Activated gamma-delta T cell treated with anti-CD3 and anti-CD28 coated beads, Interleukin-2, amount 50 U/mL, for 16 hours (primary cell): ENCODE measurements at regions not wholly inside any gene's neighbourhood (a gene's known extent, or its start where the extent isn't known, plus 50 kb on each side); places are given as distances from the start of the nearest gene placed in this dataset.

Source experiments
- DNase-seq: peaks from one replicate; pipeline ENCODE4 v3.0.0-alpha.2; 2020; ENCODE audit warnings: low read depth

DNA sequence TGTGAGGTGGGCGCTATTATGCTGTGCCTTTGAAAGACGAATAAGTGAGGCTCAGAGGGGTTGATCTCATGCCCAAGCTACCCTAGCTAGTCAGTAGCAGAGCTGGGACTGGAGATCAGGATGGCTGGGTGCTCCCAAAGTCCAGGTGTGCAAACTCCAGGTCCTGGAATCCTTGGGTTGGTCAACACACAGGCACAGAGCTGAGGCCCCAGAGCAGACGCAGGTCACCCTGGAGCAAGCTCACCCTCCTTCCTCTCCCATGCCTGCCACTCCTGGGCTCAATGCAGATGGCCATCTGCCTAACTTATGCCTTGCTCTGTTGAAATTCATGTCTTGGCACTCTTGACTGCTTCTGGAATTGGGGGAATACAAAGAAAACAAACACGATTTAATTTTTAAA lies 587.2 kb downstream of the PTPRU start:
- no peak for DNase-seq

DNA sequence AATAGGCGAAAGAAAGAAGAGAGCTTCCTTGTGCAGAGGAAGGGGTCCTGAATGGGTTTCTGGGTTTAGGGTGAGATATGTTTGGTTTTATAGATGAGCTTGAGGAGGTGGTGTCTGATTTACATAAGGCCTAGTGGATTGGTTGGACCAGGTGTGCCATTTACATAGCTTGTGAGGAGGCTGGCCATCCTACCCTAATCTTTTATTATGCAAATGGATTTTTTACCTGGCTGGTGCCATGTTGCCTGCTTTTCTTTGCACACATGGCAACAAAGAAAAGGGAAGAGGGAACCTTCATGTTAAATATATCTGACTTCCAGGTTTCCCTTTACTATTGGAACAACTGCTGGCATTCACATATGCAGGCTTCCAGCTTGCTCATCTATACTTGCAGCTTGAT lies 585.3 kb downstream of the PTPRU start:
- DNase-seq: no peak

GRCh38 chr1:29820401-29820800 lies 584.1 kb downstream of the PTPRU start:
- DNase-seq: no peak

GRCh38 chr1:29812408-29813135 lies 576.2 kb downstream of the PTPRU start:
- DNase-seq: no peak

DNA sequence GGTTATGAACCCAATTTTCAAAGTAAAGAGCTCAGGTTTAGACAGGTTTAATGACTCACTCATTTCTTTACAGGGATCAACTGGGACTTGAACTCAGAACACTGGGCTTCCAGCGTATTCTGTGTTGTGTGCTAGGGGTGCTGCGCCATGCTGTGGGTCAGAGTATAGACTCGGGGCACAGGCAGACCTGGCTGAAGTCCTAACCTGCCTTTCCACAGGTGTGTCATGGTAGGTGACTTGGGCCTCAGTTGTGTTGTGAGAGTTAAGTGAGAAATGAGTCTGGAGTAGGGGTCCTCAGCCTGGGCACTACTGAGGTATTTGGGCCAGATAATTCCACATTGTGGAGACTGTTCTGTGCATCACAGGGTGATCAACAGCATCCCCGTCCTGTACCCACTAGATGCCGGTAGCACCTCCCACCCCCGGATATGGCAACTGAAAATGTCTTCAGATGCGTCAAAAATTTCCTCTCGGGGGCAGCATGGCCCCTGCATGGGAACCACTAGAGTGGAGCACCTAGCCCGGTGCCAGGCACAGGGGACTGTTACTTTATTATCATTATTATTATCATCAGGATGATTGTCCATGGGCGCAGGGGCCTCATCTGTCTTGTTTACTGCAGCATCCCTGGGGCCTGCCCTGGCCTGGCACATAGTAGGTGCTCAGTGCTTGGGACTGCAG lies 575.5 kb downstream of the PTPRU start:
- no peak for DNase-seq

GRCh38 chr1:29811247-29811646 lies 574.9 kb downstream of the PTPRU start:
- DNase-seq: no peak

DNA sequence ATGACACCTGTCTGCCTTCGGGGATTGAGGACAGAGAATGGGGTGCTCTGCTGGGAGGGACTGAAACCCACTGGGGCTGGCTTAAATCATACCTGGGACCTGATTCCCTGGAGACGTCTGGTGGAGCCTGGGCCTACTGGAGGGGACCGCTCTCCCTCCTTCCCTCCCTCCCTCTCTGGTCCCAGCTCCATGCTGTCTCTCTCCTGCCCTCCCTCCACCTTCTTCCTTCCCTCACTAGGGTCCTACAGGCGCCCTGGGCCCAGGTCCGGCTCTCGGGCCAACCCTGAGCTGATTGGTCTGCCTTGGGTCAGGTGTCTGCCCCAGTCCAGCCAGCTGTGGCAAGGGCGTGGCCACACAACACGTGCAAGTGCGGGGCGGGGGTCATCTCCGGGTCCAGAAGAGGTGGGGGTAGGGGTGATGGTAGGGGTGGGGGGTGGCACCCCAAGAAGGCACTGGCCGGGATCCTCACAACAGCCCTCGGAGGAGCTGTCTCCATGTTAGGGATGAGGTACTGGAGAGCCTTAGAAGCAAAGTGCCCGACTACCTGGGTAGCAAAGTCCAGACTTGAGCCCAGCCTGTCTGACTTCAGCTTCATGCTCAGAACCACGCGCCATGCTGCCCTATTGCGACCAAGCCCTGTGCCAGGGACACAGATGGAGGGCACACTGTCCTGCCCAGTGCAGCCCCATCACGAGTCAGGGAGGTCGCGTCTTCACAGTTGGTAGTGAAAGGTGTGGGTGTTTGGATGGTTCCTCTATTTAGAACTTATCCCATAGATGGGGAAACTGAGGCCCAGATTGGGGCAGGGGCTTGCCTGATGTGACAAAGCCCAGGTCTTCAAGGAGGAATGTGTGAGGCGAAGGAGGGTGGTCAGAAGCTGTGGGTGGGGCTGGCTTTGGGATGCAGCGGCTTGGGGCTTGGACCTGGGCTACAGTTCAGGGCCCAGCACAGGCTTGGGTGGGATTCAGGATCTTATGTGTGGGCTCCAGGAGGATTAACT lies 574.1 kb downstream of the PTPRU start:
- DNase-seq: no peak

DNA sequence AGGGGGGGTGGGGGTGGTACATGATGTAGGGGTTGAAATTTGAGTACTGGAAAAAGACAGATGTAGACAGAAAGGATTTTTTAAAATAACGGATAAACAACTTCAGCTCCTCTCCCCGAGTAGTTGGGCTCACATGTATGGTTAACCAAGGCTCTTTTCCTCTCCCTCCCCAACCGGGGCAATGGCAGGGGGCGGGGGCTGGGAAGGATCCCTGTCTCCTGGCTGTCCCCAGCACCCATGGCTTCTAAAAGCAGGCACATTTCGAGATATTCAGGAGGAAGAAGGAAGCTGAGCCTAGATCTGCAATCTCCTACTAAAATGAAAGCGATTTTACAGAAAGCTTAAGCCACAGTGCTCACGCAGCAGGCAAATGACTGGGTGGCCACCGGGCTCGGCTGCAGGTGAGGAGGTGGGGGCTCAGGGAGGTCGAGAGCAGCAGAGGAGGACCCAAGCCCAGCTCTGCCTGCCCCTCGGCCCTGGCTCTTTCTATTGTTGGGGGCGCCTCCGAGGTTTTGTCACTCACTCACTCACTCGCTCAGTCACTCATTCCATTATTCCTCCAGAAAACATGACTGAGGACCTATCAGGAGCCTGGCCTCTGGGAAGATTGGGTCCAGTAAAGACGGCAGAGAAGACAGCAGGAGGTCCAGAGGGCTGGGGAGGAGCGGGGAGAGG lies 573.3 kb downstream of the PTPRU start:
- DNase-seq: no peak

DNA sequence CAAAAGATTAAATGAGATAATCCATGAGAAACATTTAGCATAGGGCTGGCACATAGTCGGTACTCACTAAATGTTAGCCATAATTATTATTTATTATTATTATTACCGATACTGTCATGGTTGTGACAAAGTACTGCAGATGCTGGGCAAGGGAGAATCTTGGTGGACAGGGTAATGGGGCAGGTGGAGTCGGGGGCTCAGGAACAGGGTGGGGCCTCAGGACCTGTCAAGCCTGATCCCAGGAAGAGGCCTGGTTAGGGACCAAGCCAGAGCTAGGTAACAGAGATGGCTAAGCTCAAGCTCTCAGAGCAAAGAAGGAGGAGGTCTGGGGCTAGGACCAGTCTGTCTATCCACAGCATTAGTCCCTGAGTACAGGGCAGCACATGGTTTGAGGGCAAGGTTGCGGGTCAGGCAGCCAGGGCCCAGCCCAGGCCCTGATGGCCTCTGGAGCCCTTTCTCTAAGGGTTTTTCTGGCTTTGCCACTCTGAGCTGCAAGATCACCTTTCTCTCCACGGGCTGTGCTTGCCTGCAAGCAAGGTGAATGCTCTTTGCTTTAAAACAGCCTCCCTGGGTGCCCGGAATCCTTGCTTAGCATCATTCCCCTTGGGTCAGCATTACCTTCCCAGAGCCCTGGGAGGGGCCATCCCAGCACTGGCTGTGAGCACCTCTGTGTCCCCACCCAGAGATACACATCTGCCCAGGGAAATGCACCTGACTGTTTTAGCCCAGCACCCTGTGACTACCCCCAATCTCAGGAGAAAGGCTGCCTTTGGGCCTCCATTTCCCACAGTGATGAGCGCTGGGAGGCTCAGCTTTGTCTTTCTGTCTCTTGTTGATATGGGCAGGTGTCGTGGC lies 572.0 kb downstream of the PTPRU start:
- no peak for DNase-seq

- no peak for DNase-seq
These were observed 571.4 kb downstream of the PTPRU start for GRCh38 chr1:29807689-29808088.

DNA sequence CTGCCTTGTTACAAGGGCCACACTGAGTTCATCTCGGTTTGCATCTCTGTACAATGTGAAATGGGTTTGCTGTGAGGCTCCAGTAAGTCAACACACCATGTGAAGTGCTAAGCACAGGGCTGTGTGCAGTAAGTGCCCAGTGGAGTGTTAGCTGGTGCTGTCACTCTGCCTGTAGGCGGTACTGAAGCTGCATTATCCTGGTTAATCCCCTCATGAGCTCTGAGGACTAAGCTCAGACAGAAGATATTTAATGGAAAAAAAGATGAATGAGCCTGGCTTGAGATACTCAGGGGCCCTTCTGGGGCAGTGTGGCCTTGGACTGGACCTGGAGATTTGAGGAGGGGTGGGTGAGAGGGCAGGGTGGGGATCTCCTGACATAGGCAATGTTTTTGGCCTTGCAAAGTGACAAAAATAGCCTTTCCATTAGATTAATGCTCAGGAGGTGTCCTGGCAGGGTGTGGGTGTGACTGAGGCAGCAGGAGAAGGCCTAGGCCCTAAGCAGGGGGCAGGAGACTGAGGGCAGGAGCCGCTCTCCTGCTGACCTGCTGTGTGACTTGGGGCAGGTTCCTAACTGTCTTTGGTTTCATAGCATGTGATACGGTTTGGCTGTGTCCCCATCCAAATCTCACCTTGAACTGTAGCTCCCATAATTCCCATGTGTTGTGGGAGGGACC lies 570.5 kb downstream of the PTPRU start:
- DNase-seq: no peak

DNA sequence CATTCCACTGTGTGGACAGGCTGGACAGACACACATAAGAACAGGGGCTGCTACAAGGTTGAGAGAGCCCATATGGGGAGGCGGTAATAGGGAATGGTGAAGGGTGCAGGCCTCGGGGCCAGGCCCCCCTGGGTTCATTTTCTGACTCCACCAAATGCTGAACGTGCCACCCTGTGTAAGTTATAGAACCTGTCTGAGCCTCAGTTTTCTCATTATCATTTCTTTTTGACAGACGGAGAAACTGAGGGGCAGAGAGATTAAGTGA lies 569.5 kb downstream of the PTPRU start:
- DNase-seq: no peak

DNA sequence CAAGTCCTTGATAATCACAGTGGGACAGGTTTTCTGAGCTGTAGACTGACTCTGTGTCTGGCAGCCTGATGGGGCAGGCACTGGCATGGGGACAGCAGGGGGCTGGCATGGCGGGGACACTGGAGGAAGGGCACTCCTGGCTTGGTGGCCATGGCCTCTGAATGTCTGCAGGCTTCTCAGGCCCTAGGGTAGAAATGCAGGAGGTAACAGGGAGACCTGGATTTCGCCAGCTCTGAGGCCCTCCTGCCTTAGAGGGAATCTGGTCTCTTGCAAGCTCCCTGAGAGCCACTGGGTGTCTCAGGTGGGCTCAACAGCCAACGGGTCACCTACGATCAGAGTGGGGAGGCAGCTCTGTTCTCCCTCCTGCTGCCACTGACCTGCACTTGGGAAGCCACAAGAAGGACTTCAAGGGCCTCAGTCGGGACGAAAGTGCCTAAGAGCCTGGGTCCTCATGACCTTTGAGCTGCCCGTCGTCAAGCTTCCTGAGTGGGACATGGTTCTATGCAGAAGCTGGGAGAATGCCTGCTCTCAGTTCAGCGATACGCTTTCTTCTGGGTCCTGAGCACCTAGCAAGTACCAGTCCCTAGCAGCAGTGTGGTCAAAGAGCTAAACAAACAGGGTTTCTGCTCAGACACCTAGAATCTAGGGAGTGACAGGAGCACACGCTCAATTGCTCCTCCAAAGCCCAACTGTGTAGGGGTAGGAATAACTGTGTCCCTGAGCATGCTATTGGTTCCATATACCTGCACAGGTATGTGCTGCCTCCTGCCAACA lies 569.0 kb downstream of the PTPRU start:
- no peak for DNase-seq

DNA sequence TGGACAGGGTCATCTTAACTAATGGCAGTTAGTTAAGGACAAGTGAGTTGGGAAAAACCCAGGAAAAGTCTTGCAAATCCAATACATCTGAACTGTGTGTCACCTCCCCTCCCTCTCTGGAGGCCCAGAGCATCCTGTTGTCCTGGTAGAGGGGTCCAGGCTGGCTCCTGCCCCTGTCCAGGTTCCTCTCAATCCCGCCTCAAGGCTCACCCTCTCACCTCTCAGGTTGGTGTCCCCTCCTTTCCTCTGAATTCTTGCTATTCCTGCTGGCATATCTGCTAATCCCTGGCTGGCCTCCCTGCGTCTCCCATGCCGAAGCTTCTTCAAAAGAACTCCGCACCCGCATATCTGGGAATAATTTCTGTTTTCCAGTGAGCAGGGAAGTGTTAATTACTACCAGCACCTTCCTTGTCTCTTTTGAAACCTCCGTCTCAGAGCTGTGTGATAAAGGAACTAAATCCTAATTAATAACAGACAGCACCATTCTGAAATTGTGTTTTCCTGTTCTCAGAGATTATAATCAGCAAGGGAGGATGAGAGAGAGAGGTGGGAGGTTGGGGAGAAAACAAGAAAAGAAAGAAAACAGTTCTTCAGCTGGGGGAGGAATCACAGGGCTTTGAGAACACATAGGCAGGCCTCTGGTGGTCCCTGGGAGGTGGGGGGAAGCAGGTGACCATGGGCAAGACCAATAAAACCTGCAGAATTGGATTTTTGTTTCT lies 568.0 kb downstream of the PTPRU start:
- no peak for DNase-seq

GRCh38 chr1:29803486-29803885 lies 567.2 kb downstream of the PTPRU start:
- DNase-seq: no peak

GRCh38 chr1:29802181-29803068 lies 566.1 kb downstream of the PTPRU start:
- DNase-seq: no peak

- DNase-seq: no peak
These were observed 565.2 kb downstream of the PTPRU start for GRCh38 chr1:29801561-29801973.

- no peak for DNase-seq
These were observed 564.7 kb downstream of the PTPRU start for GRCh38 chr1:29801003-29801402.
